IMR-90 (cell line): ENCODE measurements at regions not wholly inside any gene's neighbourhood (a gene's known extent, or its start where the extent isn't known, plus 50 kb on each side); places are given as distances from the start of the nearest gene placed in this dataset.

ENCODE experiments used
- ATAC-seq: fragments of 200-7000 bp; cut with Tn5 transposase; 2 replicates; pipeline ENCODE4 v1.9.1; 2020; ENCODE audit warnings: low read depth, mild to moderate bottlenecking, moderate library complexity
- BruUV-seq: library from RNA; stranded (reverse); fragments of 400-500 nt; replicated peaks from 2 replicates; lab custom pipeline; 2021; lab: Mats Ljungman, UMichigan
- CTCF ChIA-PET: fragments of 300-600 bp; formaldehyde crosslinking; extraction: SDS; loops from one replicate; lab custom pipeline; 2021; ENCODE audit warnings: antibody characterized with exemption; lab: Yijun Ruan, JAX
- POLR2A ChIA-PET: fragments of 300-600 bp; sonication (Branson Sonifier 250); formaldehyde crosslinking; loops from one replicate; lab custom pipeline; 2022; ENCODE audit warnings: antibody characterized with exemption; ENCODE audit not compliant: unreplicated experiment; lab: Charles Lee
- DNase-seq: peaks from one replicate; pipeline ENCODE4 v3.0.0; 2013
- H2AFZ ChIP-seq: replicated peaks from 2 replicates; pipeline ENCODE3; 2013; ENCODE audit warnings: low read length, mild to moderate bottlenecking; ENCODE audit not compliant: poor library complexity
- H2AK5ac ChIP-seq: 2 replicates; pipeline ENCODE4 v1.6.1; 2013; ENCODE audit warnings: low read depth, low read length, inconsistent platforms
- H2AK9ac ChIP-seq: replicated peaks from 2 replicates; pipeline ENCODE3; 2013; ENCODE audit warnings: mild to moderate bottlenecking, low read depth, low read length, moderate library complexity; ENCODE audit not compliant: poor library complexity
- H2BK120ac ChIP-seq: 2 replicates; pipeline ENCODE4 v1.6.1; 2013; ENCODE audit warnings: low read depth, low read length, inconsistent platforms
- H2BK15ac ChIP-seq: 3 replicates; pipeline ENCODE4 v1.6.1; 2013; ENCODE audit warnings: low read depth, low read length, inconsistent platforms
- H2BK20ac ChIP-seq: 2 replicates; pipeline ENCODE4 v1.6.1; 2013; ENCODE audit warnings: low read depth, mild to moderate bottlenecking, inconsistent platforms, low read length, moderate library complexity
- H2BK5ac ChIP-seq: 2 replicates; pipeline ENCODE4 v1.6.1; 2013; ENCODE audit warnings: mild to moderate bottlenecking, low read depth, low read length, inconsistent platforms; ENCODE audit not compliant: poor library complexity, severe bottlenecking
- H3K14ac ChIP-seq: replicated peaks from 2 replicates; pipeline ENCODE4 v1.6.1; 2013; ENCODE audit warnings: low read depth, low read length, inconsistent platforms
- H3K18ac ChIP-seq: 2 replicates; pipeline ENCODE4 v1.6.1; 2013; ENCODE audit warnings: low read depth, low read length, control low read depth
- H3K23ac ChIP-seq: 2 replicates; pipeline ENCODE4 v1.6.1; 2013; ENCODE audit warnings: low read depth, low read length, inconsistent platforms
- H3K27ac ChIP-seq: 2 replicates; pipeline ENCODE4 v1.5.1; 2013; ENCODE audit warnings: mild to moderate bottlenecking, control low read depth, low read length; ENCODE audit not compliant: insufficient read depth
- H3K27me3 ChIP-seq: 2 replicates; pipeline ENCODE4 v1.6.1; 2013; ENCODE audit warnings: low read length; ENCODE audit not compliant: control insufficient read depth, insufficient read depth
- H3K36me3 ChIP-seq: 2 replicates; pipeline ENCODE4 v1.6.1; 2013; ENCODE audit warnings: low read length, mixed read lengths; ENCODE audit not compliant: control insufficient read depth, insufficient read depth
- H3K4ac ChIP-seq: 2 replicates; pipeline ENCODE4 v1.6.1; 2013; ENCODE audit warnings: low read depth, low read length, inconsistent platforms
- H3K4me1 ChIP-seq: 2 replicates; pipeline ENCODE4 v1.6.1; 2013; ENCODE audit warnings: low read length, mixed read lengths; ENCODE audit not compliant: control insufficient read depth, insufficient read depth
- H3K4me2 ChIP-seq: 2 replicates; pipeline ENCODE4 v1.6.1; 2013; ENCODE audit warnings: low read depth, mild to moderate bottlenecking, control low read depth, low read length, moderate library complexity
- H3K4me3 ChIP-seq: 2 replicates; pipeline ENCODE4 v1.5.1; 2013; ENCODE audit warnings: low read depth, mild to moderate bottlenecking, control low read depth, low read length, moderate library complexity; ENCODE audit not compliant: insufficient read depth
- H3K56ac ChIP-seq: 2 replicates; pipeline ENCODE4 v1.6.1; 2013; ENCODE audit warnings: low read length, inconsistent platforms; ENCODE audit not compliant: insufficient read depth; ENCODE audit errors: extremely low read depth
- H3K79me1 ChIP-seq, 2 experiments: 2 replicates each; pipeline ENCODE4 v1.6.1; 2013; ENCODE audit warnings: low read length in 2 of 2, inconsistent platforms in 1 of 2, low read depth in 1 of 2
- H3K9ac ChIP-seq: 2 replicates; pipeline ENCODE4 v1.6.1; 2013; ENCODE audit warnings: low read depth, low read length, control low read depth
- H3K9me1 ChIP-seq: 2 replicates; pipeline ENCODE4 v1.6.1; 2013; ENCODE audit warnings: low read length, inconsistent platforms; ENCODE audit not compliant: insufficient read depth
- H3K9me3 ChIP-seq: 2 replicates; pipeline ENCODE4 v1.6.1; 2013; ENCODE audit warnings: low read length; ENCODE audit not compliant: control insufficient read depth, insufficient read depth
- H4K20me1 ChIP-seq: 2 replicates; pipeline ENCODE4 v1.6.1; 2013; ENCODE audit warnings: low read length, inconsistent platforms; ENCODE audit not compliant: insufficient read depth
- H4K5ac ChIP-seq: 2 replicates; pipeline ENCODE4 v1.6.1; 2013; ENCODE audit warnings: mild to moderate bottlenecking, low read depth, low read length, control low read depth
- H4K8ac ChIP-seq, 2 experiments: 2 replicates each; pipeline ENCODE4 v1.6.1; 2013; ENCODE audit warnings: low read depth in 2 of 2, low read length in 2 of 2, control low read depth in 1 of 2, inconsistent platforms in 1 of 2
- H4K91ac ChIP-seq: 2 replicates; pipeline ENCODE4 v1.6.1; 2013; ENCODE audit warnings: low read depth, low read length, inconsistent platforms; ENCODE audit not compliant: insufficient read depth
- BHLHE40 ChIP-seq: fragments of 150-350 bp; IDR thresholded peaks from 2 replicates; pipeline ENCODE4 v1.6.1; 2016; ENCODE audit warnings: mild to moderate bottlenecking, low read depth, low read length
- CEBPB ChIP-seq: IDR thresholded peaks from 2 replicates; pipeline ENCODE4 v1.6.1; 2012; ENCODE audit warnings: low read depth, low read length, improper control_type of control experiment
- MAFK ChIP-seq: IDR thresholded peaks from 2 replicates; pipeline ENCODE4 v1.6.1; 2012; ENCODE audit warnings: low read depth, low read length, improper control_type of control experiment
- MXI1 ChIP-seq: IDR thresholded peaks from 2 replicates; pipeline ENCODE4 v1.6.1; 2012; ENCODE audit warnings: low read depth, mild to moderate bottlenecking, low read length, moderate library complexity, borderline replicate concordance
- NFE2L2 ChIP-seq: fragments of 150-350 bp; IDR thresholded peaks from 2 replicates; pipeline ENCODE4 v1.6.1; 2016; ENCODE audit warnings: low read depth, mild to moderate bottlenecking, low read length
- POLR2A ChIP-seq: IDR thresholded peaks from 2 replicates; pipeline ENCODE4 v1.6.1; 2012; ENCODE audit warnings: mild to moderate bottlenecking, low read depth, low read length
- RAD21 ChIP-seq: IDR thresholded peaks from 2 replicates; pipeline ENCODE4 v1.6.1; 2012; ENCODE audit warnings: low read length, improper control_type of control experiment
- RCOR1 ChIP-seq: IDR thresholded peaks from 2 replicates; pipeline ENCODE4 v1.6.1; 2012; ENCODE audit warnings: mild to moderate bottlenecking, low read length, improper control_type of control experiment; ENCODE audit not compliant: insufficient replicate concordance
- WGBS, 2 experiments: methylation state at CpG; one replicate each; pipeline versions ENCODE4 v1.1.5 to v1.1.7; 2013; ENCODE audit warnings: missing lambda C conversion rate in 2 of 2; ENCODE audit not compliant: insufficient read length in 1 of 2; ENCODE audit errors: extremely low coverage in 2 of 2; 5-methylcytosine and 5-hydroxymethylcytosine counted together
- dilution Hi-C: fragments of 300-500 bp; cut with HindIII; formaldehyde crosslinking; loops from one replicate; pipeline ENCODE4 v1.14.3; 2018; ENCODE audit warnings: low sequenced_read_pairs; ENCODE audit not compliant: unreplicated experiment
- in situ Hi-C: fragments of 300-500 bp; cut with MboI; formaldehyde crosslinking; loops from 3 replicates; pipeline ENCODE4 v1.14.3; 2019; ENCODE audit warnings: low sequenced_read_pairs, inconsistent platforms, mixed read lengths
- intact Hi-C: fragments of 100-400 bp; cut with micrococcal nuclease; formaldehyde crosslinking; loops from 2 replicates; pipeline ENCODE4 v1.10.0; 2022
- TF ChIP-seq, protein P1 (sequence below): conservative IDR thresholded peaks from 2 replicates; pipeline ENCODE4 v1.5.1; 2012; ENCODE audit warnings: mild to moderate bottlenecking, low read depth, low read length, improper control_type of control experiment

GRCh38 chr18:29588446-29589100, 1411.6 kb upstream of the CDH2 start:
- H4K8ac ChIP-seq = no peak overlapping the region
- H3K23ac ChIP-seq = no peak overlapping the region
- no peak overlapping the region for H3K14ac ChIP-seq
- in situ Hi-C loops (no loop called here), intact Hi-C loops (no loop called here), dilution Hi-C loops (no loop called here)
- H3K27ac ChIP-seq = no peak overlapping the region
- H2AK5ac ChIP-seq = no peak overlapping the region
- H3K9ac ChIP-seq = no peak overlapping the region
- no peak overlapping the region for H3K18ac ChIP-seq
- H3K4me2 ChIP-seq = no peak overlapping the region
- no peaks in the 10 kb centered on the region for H3K9me3 ChIP-seq
- no peak for DNase-seq
- H3K9me1 ChIP-seq = 0 out of 2 replicates have a peak, but pooled peaks cover 3% of the 10 kb centered on the region
- 76% methylated on average over 5 of the region's 17 CpGs; no CpG with 5 or more reads in 1 of the 2 experiments for WGBS, 2 experiments
- no peaks in the 10 kb centered on the region for H3K36me3 ChIP-seq
- no peak overlapping the region for H4K5ac ChIP-seq
- no peak overlapping the region for H2BK120ac ChIP-seq
- H2BK15ac ChIP-seq = no peak overlapping the region
- no peak for ATAC-seq
- no peak overlapping the region for H2BK5ac ChIP-seq
- no peaks in the 10 kb centered on the region for H3K4me1 ChIP-seq
- POLR2A ChIA-PET = no interaction called here
- no peaks in the 10 kb centered on the region for H3K27me3 ChIP-seq
- TF ChIP-seq, protein P1, sequence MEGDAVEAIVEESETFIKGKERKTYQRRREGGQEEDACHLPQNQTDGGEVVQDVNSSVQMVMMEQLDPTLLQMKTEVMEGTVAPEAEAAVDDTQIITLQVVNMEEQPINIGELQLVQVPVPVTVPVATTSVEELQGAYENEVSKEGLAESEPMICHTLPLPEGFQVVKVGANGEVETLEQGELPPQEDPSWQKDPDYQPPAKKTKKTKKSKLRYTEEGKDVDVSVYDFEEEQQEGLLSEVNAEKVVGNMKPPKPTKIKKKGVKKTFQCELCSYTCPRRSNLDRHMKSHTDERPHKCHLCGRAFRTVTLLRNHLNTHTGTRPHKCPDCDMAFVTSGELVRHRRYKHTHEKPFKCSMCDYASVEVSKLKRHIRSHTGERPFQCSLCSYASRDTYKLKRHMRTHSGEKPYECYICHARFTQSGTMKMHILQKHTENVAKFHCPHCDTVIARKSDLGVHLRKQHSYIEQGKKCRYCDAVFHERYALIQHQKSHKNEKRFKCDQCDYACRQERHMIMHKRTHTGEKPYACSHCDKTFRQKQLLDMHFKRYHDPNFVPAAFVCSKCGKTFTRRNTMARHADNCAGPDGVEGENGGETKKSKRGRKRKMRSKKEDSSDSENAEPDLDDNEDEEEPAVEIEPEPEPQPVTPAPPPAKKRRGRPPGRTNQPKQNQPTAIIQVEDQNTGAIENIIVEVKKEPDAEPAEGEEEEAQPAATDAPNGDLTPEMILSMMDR = no peak
- no peak for TF ChIP-seq MXI1
- no peak for TF ChIP-seq CEBPB
- TF ChIP-seq BHLHE40 = no peak
- no peak for TF ChIP-seq POLR2A
- no peak for TF ChIP-seq NFE2L2
- TF ChIP-seq MAFK = no peak
- TF ChIP-seq RCOR1 = no peak
- TF ChIP-seq RAD21 = no peak
- H2BK20ac ChIP-seq = no peak overlapping the region
- CTCF ChIA-PET = no interaction called here
- BruUV-seq = no TSS peak
- no peaks in the 10 kb centered on the region for H3K79me1 ChIP-seq
- no peak overlapping the region for H3K4me3 ChIP-seq
- H3K56ac ChIP-seq = no peak overlapping the region
- H2AFZ ChIP-seq = no peak overlapping the region
- no peaks in the 10 kb centered on the region for H4K20me1 ChIP-seq
- no peak overlapping the region for H2AK9ac ChIP-seq
- no peak overlapping the region for H4K91ac ChIP-seq
- no peak overlapping the region for H3K4ac ChIP-seq
